ENCODE measurements at regions not wholly inside any gene's neighbourhood (a gene's known extent, or its start where the extent isn't known, plus 50 kb on each side); places are given as distances from the start of the nearest gene placed in this dataset.

DNA sequence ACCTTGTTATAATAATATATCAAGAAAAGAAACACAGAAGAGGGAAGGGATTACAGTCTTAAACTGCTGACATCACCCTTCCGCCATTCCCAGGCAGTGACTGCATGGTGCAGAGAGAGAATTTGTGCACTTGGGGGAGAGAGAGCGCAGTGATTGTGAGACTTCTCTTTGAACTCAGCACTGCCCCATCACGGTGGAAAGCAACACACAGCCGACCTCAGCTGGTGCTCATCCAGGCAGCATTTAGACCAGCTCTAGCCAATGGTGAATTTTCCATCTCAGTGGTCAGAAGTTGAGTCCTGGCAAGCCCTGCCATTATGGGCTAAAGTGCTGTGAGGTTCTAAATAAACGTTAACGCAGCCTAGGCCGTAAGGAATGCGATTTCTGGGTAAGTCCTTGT lies 1681.5 kb downstream of the EFNB2 start:
- no peaks in the 10 kb centered on the region for H3K4me1 ChIP-seq (ENCODE audit: control insufficient read depth, low read depth, low read length)
- no peak overlapping the region for H3K9ac ChIP-seq (ENCODE audit: low read length)
- no peaks in the 10 kb centered on the region for H3K36me3 ChIP-seq (ENCODE audit: control insufficient read depth, low read depth, low read length)
- H3K27me3 ChIP-seq (ENCODE audit: control insufficient read depth, insufficient read depth, low read length): no peaks in the 10 kb centered on the region
- no peak overlapping the region for H3K27ac ChIP-seq (ENCODE audit: low read length)
- H3K4me3 ChIP-seq (ENCODE audit: low read length): no peak overlapping the region
- no peaks in the 10 kb centered on the region for H3K9me3 ChIP-seq (ENCODE audit: control insufficient read depth, low read depth, low read length)

GRCh38 chr13:104847922-104848321 lies 1687.5 kb downstream of the EFNB2 start:
- H3K4me3 ChIP-seq (ENCODE audit: low read length): no peak overlapping the region
- H3K36me3 ChIP-seq (ENCODE audit: control insufficient read depth, low read depth, low read length): no peaks in the 10 kb centered on the region
- H3K9me3 ChIP-seq (ENCODE audit: control insufficient read depth, low read depth, low read length): no peaks in the 10 kb centered on the region
- H3K27me3 ChIP-seq (ENCODE audit: control insufficient read depth, insufficient read depth, low read length): no peaks in the 10 kb centered on the region
- no peak overlapping the region for H3K27ac ChIP-seq (ENCODE audit: low read length)
- H3K4me1 ChIP-seq (ENCODE audit: control insufficient read depth, low read depth, low read length): no peaks in the 10 kb centered on the region
- no peak overlapping the region for H3K9ac ChIP-seq (ENCODE audit: low read length)

GRCh38 chr13:104843401-104843800 lies 1692.1 kb downstream of the EFNB2 start:
- Histone ChIP-seq H3K9ac (ENCODE audit: low read length) (no peak overlapping the region), H3K4me3 (ENCODE audit: low read length) (no peak overlapping the region), H3K27me3 (ENCODE audit: control insufficient read depth, insufficient read depth, low read length) (no peaks in the 10 kb centered on the region), H3K36me3 (ENCODE audit: control insufficient read depth, low read depth, low read length) (no peaks in the 10 kb centered on the region), H3K4me1 (ENCODE audit: control insufficient read depth, low read depth, low read length) (peaks cover 3% of the 10 kb centered on the region), H3K27ac (ENCODE audit: low read length) (no peak overlapping the region), H3K9me3 (ENCODE audit: control insufficient read depth, low read depth, low read length) (no peaks in the 10 kb centered on the region)

DNA sequence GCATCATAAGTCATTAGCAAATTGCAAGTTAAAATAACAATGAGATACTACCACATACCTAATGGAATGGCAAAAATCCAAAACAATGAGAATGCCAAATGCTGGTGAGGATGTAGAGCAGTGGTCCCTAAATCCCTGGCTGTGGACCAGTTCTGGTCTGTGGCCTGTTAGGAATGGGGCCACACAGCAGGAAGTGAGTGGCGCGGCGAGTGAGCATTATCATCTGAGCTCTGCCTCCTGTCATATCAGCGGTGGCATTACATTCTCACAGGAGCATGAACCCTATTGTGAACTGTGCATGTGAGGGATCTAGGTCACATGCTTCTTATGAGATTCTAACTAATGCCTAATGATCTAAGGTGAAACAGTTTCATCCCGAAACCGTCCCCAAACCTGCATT lies 1694.4 kb downstream of the EFNB2 start:
- Histone ChIP-seq H3K9ac (ENCODE audit: low read length) (no peak overlapping the region), H3K27me3 (ENCODE audit: control insufficient read depth, insufficient read depth, low read length) (no peaks in the 10 kb centered on the region), H3K36me3 (ENCODE audit: control insufficient read depth, low read depth, low read length) (no peaks in the 10 kb centered on the region), H3K4me1 (ENCODE audit: control insufficient read depth, low read depth, low read length) (peaks cover 3% of the 10 kb centered on the region), H3K4me3 (ENCODE audit: low read length) (no peak overlapping the region), H3K9me3 (ENCODE audit: control insufficient read depth, low read depth, low read length) (no peaks in the 10 kb centered on the region), H3K27ac (ENCODE audit: low read length) (no peak overlapping the region)

DNA sequence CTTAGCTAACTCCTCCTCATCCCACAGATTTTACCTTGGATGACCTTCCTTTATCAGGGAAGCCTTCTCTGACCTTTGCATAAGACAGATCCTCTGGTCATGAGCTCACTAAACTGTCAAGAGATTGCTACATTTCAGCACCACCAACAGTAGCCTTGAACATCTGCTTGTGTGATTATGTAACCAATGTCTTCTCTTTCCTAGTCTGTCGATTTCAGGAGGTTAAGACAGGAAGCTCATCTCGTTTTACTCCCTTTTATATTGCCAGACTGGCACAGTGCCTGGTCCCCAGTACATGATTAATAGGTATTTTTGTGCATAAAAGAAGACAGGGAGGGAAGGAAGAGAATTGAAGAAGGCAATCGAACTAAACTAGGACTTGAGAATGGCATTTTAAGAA lies 1697.7 kb downstream of the EFNB2 start:
- H3K27ac ChIP-seq (ENCODE audit: low read length): no peak overlapping the region
- peaks cover 3% of the 10 kb centered on the region for H3K4me1 ChIP-seq (ENCODE audit: control insufficient read depth, low read depth, low read length)
- no peaks in the 10 kb centered on the region for H3K9me3 ChIP-seq (ENCODE audit: control insufficient read depth, low read depth, low read length)
- H3K36me3 ChIP-seq (ENCODE audit: control insufficient read depth, low read depth, low read length): no peaks in the 10 kb centered on the region
- H3K4me3 ChIP-seq (ENCODE audit: low read length): no peak overlapping the region
- no peaks in the 10 kb centered on the region for H3K27me3 ChIP-seq (ENCODE audit: control insufficient read depth, insufficient read depth, low read length)
- H3K9ac ChIP-seq (ENCODE audit: low read length): no peak overlapping the region

- H3K27ac ChIP-seq (ENCODE audit: low read length): no peak overlapping the region
- no peak overlapping the region for H3K4me3 ChIP-seq (ENCODE audit: low read length)
- no peak overlapping the region for H3K9ac ChIP-seq (ENCODE audit: low read length)
These were observed 1702.2 kb downstream of the EFNB2 start for GRCh38 chr13:104833221-104833620.

GRCh38 chr13:104832231-104832630 lies 1703.2 kb downstream of the EFNB2 start:
- Histone ChIP-seq H3K36me3 (ENCODE audit: control insufficient read depth, low read depth, low read length) (no peaks in the 10 kb centered on the region), H3K27ac (ENCODE audit: low read length) (no peak overlapping the region), H3K4me3 (ENCODE audit: low read length) (no peak overlapping the region), H3K9ac (ENCODE audit: low read length) (no peak overlapping the region), H3K9me3 (ENCODE audit: control insufficient read depth, low read depth, low read length) (no peaks in the 10 kb centered on the region), H3K4me1 (ENCODE audit: control insufficient read depth, low read depth, low read length) (no peaks in the 10 kb centered on the region), H3K27me3 (ENCODE audit: control insufficient read depth, insufficient read depth, low read length) (no peaks in the 10 kb centered on the region)

More at GRCh38 chr13:104833221-104833620, 1702.2 kb downstream of the EFNB2 start:
- Histone ChIP-seq H3K27me3 (ENCODE audit: control insufficient read depth, insufficient read depth, low read length) (no peaks in the 10 kb centered on the region), H3K9me3 (ENCODE audit: control insufficient read depth, low read depth, low read length) (no peaks in the 10 kb centered on the region), H3K4me1 (ENCODE audit: control insufficient read depth, low read depth, low read length) (no peaks in the 10 kb centered on the region), H3K36me3 (ENCODE audit: control insufficient read depth, low read depth, low read length) (no peaks in the 10 kb centered on the region)

DNA sequence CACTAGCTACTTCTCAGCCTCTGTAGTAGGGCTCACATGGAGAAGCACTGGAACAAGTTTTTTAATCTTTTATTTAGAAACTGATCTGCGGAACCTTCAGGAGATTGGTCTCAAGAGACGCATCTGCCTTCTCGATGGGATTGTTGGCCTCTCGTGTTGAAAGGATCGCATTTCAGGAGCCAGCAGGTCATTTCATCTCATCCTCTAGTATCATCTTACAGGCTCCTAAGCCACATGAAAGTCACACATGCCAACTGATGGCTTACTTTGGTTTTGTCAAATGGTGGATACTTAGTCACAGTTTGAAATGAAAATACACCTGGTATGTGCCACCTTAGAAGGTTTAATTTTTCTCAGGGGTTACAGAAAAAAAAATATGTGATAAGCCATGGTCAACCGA lies 1703.6 kb downstream of the EFNB2 start:
- Histone ChIP-seq H3K9me3 (ENCODE audit: control insufficient read depth, low read depth, low read length) (no peaks in the 10 kb centered on the region), H3K4me1 (ENCODE audit: control insufficient read depth, low read depth, low read length) (no peaks in the 10 kb centered on the region), H3K36me3 (ENCODE audit: control insufficient read depth, low read depth, low read length) (no peaks in the 10 kb centered on the region), H3K4me3 (ENCODE audit: low read length) (no peak overlapping the region), H3K27me3 (ENCODE audit: control insufficient read depth, insufficient read depth, low read length) (no peaks in the 10 kb centered on the region), H3K9ac (ENCODE audit: low read length) (no peak overlapping the region), H3K27ac (ENCODE audit: low read length) (no peak overlapping the region)

- H3K36me3 ChIP-seq (ENCODE audit: control insufficient read depth, low read depth, low read length): no peaks in the 10 kb centered on the region
- H3K4me1 ChIP-seq (ENCODE audit: control insufficient read depth, low read depth, low read length): no peaks in the 10 kb centered on the region
- no peak overlapping the region for H3K27ac ChIP-seq (ENCODE audit: low read length)
- no peaks in the 10 kb centered on the region for H3K27me3 ChIP-seq (ENCODE audit: control insufficient read depth, insufficient read depth, low read length)
- H3K9ac ChIP-seq (ENCODE audit: low read length): no peak overlapping the region
- H3K4me3 ChIP-seq (ENCODE audit: low read length): no peak overlapping the region
- no peaks in the 10 kb centered on the region for H3K9me3 ChIP-seq (ENCODE audit: control insufficient read depth, low read depth, low read length)
These were observed 1711.8 kb downstream of the EFNB2 start for GRCh38 chr13:104823709-104824108.

DNA sequence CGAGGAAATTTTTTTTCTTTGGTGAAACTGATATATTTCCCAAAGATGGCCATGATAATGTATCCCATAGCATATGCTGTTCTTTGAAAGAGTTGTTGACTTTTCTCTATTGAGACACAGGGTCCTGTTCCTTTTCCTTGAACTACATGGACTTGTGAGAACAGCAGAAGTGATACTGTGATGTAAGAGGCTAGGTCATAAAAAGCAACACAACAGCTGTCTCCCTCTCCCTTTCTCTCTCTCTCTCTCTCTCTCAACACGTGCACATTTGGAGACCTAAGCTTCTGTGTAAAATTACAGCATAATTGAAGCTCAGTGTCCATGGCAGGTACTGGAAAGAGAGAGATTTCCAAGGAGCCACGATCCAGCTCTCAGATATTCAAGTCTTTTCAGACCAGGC lies 1712.4 kb downstream of the EFNB2 start:
- H3K4me3 ChIP-seq (ENCODE audit: low read length): no peak overlapping the region
- H3K36me3 ChIP-seq (ENCODE audit: control insufficient read depth, low read depth, low read length): no peaks in the 10 kb centered on the region
- no peaks in the 10 kb centered on the region for H3K9me3 ChIP-seq (ENCODE audit: control insufficient read depth, low read depth, low read length)
- H3K27me3 ChIP-seq (ENCODE audit: control insufficient read depth, insufficient read depth, low read length): no peaks in the 10 kb centered on the region
- H3K4me1 ChIP-seq (ENCODE audit: control insufficient read depth, low read depth, low read length): no peaks in the 10 kb centered on the region
- no peak overlapping the region for H3K27ac ChIP-seq (ENCODE audit: low read length)
- H3K9ac ChIP-seq (ENCODE audit: low read length): no peak overlapping the region

DNA sequence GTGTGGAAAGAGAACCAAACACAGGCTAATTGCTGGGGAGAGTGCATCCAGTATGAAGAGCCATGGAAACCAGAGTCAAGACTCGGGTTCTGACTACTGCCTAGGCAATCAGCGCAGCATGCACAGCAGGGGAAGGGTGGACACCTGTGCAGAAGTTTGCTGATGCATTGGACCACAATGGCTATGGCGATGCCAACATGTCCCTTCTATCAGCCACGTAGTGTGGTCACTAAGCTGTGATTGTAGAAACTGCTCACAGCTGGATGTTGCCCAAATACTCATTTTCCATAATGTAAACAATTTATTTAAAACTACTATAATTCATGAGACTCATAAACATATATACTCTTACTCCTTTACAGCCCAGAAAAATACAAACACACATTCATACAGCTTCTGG lies 1718.2 kb downstream of the EFNB2 start:
- no peak overlapping the region for H3K4me3 ChIP-seq (ENCODE audit: low read length)
- H3K9ac ChIP-seq (ENCODE audit: low read length): no peak overlapping the region
- H3K27ac ChIP-seq (ENCODE audit: low read length): no peak overlapping the region
- H3K27me3 ChIP-seq (ENCODE audit: control insufficient read depth, insufficient read depth, low read length): no peaks in the 10 kb centered on the region
- no peaks in the 10 kb centered on the region for H3K36me3 ChIP-seq (ENCODE audit: control insufficient read depth, low read depth, low read length)
- H3K9me3 ChIP-seq (ENCODE audit: control insufficient read depth, low read depth, low read length): no peaks in the 10 kb centered on the region
- H3K4me1 ChIP-seq (ENCODE audit: control insufficient read depth, low read depth, low read length): no peaks in the 10 kb centered on the region

- no peak overlapping the region for H3K27ac ChIP-seq (ENCODE audit: low read length)
- no peak overlapping the region for H3K9ac ChIP-seq (ENCODE audit: low read length)
- H3K36me3 ChIP-seq (ENCODE audit: control insufficient read depth, low read depth, low read length): no peaks in the 10 kb centered on the region
- H3K4me3 ChIP-seq (ENCODE audit: low read length): no peak overlapping the region
- H3K27me3 ChIP-seq (ENCODE audit: control insufficient read depth, insufficient read depth, low read length): no peaks in the 10 kb centered on the region
- no peaks in the 10 kb centered on the region for H3K9me3 ChIP-seq (ENCODE audit: control insufficient read depth, low read depth, low read length)
- H3K4me1 ChIP-seq (ENCODE audit: control insufficient read depth, low read depth, low read length): peaks cover 1% of the 10 kb centered on the region
These were observed 1718.7 kb downstream of the EFNB2 start for GRCh38 chr13:104816726-104817125.
